K562 (cell line): ENCODE measurements at regions not wholly inside any gene's neighbourhood (a gene's known extent, or its start where the extent isn't known, plus 50 kb on each side); places are given as distances from the start of the nearest gene placed in this dataset.

Experiments
- ATAC-seq: fragments of 200-7000 bp; cut with Tn5 transposase; 3 replicates; pipeline ENCODE4 v1.9.1; 2020; ENCODE audit warnings: moderate library complexity
- BruUV-seq: library from RNA; stranded (reverse); fragments of 400-500 nt; replicated peaks from 2 replicates; lab custom pipeline; 2021; lab: Mats Ljungman, UMichigan
- CTCF ChIA-PET: fragments of 300-600 bp; formaldehyde crosslinking; extraction: SDS; loops from one replicate; lab custom pipeline; 2021; ENCODE audit warnings: low intra/inter-chr PET ratio; lab: Yijun Ruan, JAX
- POLR2A ChIA-PET: fragments of 300-600, 350-650 bp; sonication (Branson Sonifier 250); formaldehyde crosslinking; extraction: SDS; loops from one replicate; lab custom pipeline; 2021; ENCODE audit warnings: antibody characterized with exemption, inconsistent platforms; lab: Yijun Ruan, JAX
- DNase-seq, 4 experiments: peaks; one replicate each; pipeline versions ENCODE4 v3.0.0 to v3.0.0-alpha.2; 2011 to 2018; ENCODE audit warnings: low spot score in 3 of 4, mixed read lengths in 3 of 4; ENCODE audit errors: extremely low read depth in 1 of 4
- FAIRE-seq: peaks from 2 replicates; lab custom pipeline; 2011; peaks lifted over from hg19 to GRCh38; lab: Jason Lieb, UNC
- H2AFZ ChIP-seq: 2 replicates; pipeline ENCODE4 v1.6.0; 2011; ENCODE audit warnings: low read depth, low read length, control low read depth, inconsistent platforms
- H3K27ac ChIP-seq: fragments of 200-600 bp; 3 replicates; pipeline ENCODE4 v1.8.0; 2011; ENCODE audit warnings: low read depth, mild to moderate bottlenecking, control low read depth, inconsistent platforms, low read length, moderate library complexity, mixed read lengths; ENCODE audit errors: extremely low read depth
- H3K27me3 ChIP-seq, 2 experiments: fragments of 300-600 bp in 1 of 2; 2 replicates in 1 of 2; 3 replicates in 1 of 2; pipeline versions ENCODE4 v1.6.0 to v1.8.0; 2011; ENCODE audit warnings: inconsistent platforms in 2 of 2, low read length in 2 of 2, mild to moderate bottlenecking in 1 of 2, mixed read lengths in 1 of 2, moderate library complexity in 1 of 2; ENCODE audit not compliant: control insufficient read depth in 2 of 2, insufficient read depth in 2 of 2
- H3K36me3 ChIP-seq: fragments of 300-600 bp; 3 replicates; pipeline ENCODE4 v1.8.0; 2011; ENCODE audit warnings: mild to moderate bottlenecking, low read length, inconsistent platforms; ENCODE audit not compliant: control insufficient read depth, insufficient read depth
- H3K4me1 ChIP-seq, 2 experiments: fragments of 200-600 bp in 1 of 2; replicated peaks in 1 of 2; 2 replicates in 1 of 2; 3 replicates in 1 of 2; pipeline versions ENCODE4 v1.5.1 to v1.8.0; 2011; ENCODE audit warnings: inconsistent platforms in 2 of 2, low read length in 2 of 2, mild to moderate bottlenecking in 1 of 2, mixed read lengths in 1 of 2, moderate library complexity in 1 of 2; ENCODE audit not compliant: control insufficient read depth in 2 of 2, insufficient read depth in 2 of 2
- H3K4me2 ChIP-seq: 2 replicates; pipeline ENCODE4 v1.6.1; 2011; ENCODE audit warnings: low read length, control low read depth, inconsistent platforms, mixed read lengths; ENCODE audit not compliant: insufficient read depth
- H3K4me3 ChIP-seq: fragments of 200-600 bp; sonication (generic), shearing (Covaris generic); 2 replicates; pipeline ENCODE4 v1.5.1; 2016; ENCODE audit warnings: control low read depth, inconsistent platforms
- H3K79me2 ChIP-seq: fragments of 200-600 bp; 3 replicates; pipeline ENCODE4 v1.8.0; 2011; ENCODE audit warnings: low read length, inconsistent platforms; ENCODE audit not compliant: control insufficient read depth, insufficient read depth
- H3K9ac ChIP-seq, 2 experiments: 2 replicates each; pipeline versions ENCODE4 v1.6.0 to v1.6.1; 2011; ENCODE audit warnings: low read depth in 2 of 2, low read length in 2 of 2, control low read depth in 1 of 2, inconsistent platforms in 1 of 2, mild to moderate bottlenecking in 1 of 2, mixed read lengths in 1 of 2; ENCODE audit not compliant: insufficient read depth in 1 of 2
- H3K9me1 ChIP-seq: one replicate; pipeline ENCODE4 v1.6.0; 2011; ENCODE audit warnings: inconsistent platforms, mild to moderate bottlenecking, low read length, moderate library complexity; ENCODE audit not compliant: control insufficient read depth, insufficient read depth
- H3K9me3 ChIP-seq: replicated peaks from 2 replicates; pipeline ENCODE4 v1.5.1; 2011; ENCODE audit warnings: low read depth, low read length, inconsistent platforms; ENCODE audit not compliant: control insufficient read depth, insufficient read depth
- H4K20me1 ChIP-seq: replicated peaks from 2 replicates; pipeline ENCODE4 v1.6.1; 2011; ENCODE audit warnings: low read length, inconsistent platforms, mixed read lengths; ENCODE audit not compliant: control insufficient read depth, insufficient read depth
- PCBP1 ChIP-seq: fragments of 200-400 bp; formaldehyde crosslinking; IDR thresholded peaks from 2 replicates; pipeline ENCODE4 v1.6.1; 2018; ENCODE audit warnings: mild to moderate bottlenecking, low read depth, low read length; ENCODE audit not compliant: poor library complexity, severe bottlenecking
- TOE1 ChIP-seq, 2 experiments: fragments of 450-650 bp in 1 of 2; sonication (generic) in 1 of 2; formaldehyde crosslinking in 1 of 2; IDR thresholded peaks; 2 replicates each; pipeline versions ENCODE4 v1.7.1 to v1.8.0; 2016 to 2022; ENCODE audit warnings: borderline replicate concordance in 2 of 2, mild to moderate bottlenecking in 2 of 2, antibody characterized with exemption in 1 of 2, inconsistent platforms in 1 of 2, low read depth in 1 of 2, missing genetic modification reagents in 1 of 2, moderate library complexity in 1 of 2
- ZNF316 ChIP-seq: fragments of 450-650 bp; IDR thresholded peaks from 2 replicates; pipeline ENCODE4 v1.6.1; 2016
- in situ Hi-C: fragments of 300-500 bp; cut with MboI; formaldehyde crosslinking; loops from 4 replicates; pipeline ENCODE4 v1.15.0; 2018; ENCODE audit warnings: inconsistent platforms, mixed read lengths
- intact Hi-C: fragments of 100-400 bp; cut with micrococcal nuclease; formaldehyde crosslinking; loops from 2 replicates; pipeline ENCODE4 v1.14.2; 2022
- TF ChIP-seq, protein P1 (sequence below): fragments of 250-450 bp; sonication (Bioruptor Pico); IDR thresholded peaks from 2 replicates; pipeline ENCODE4 v1.5.0; 2021; ENCODE audit warnings: mild to moderate bottlenecking, borderline replicate concordance

DNA sequence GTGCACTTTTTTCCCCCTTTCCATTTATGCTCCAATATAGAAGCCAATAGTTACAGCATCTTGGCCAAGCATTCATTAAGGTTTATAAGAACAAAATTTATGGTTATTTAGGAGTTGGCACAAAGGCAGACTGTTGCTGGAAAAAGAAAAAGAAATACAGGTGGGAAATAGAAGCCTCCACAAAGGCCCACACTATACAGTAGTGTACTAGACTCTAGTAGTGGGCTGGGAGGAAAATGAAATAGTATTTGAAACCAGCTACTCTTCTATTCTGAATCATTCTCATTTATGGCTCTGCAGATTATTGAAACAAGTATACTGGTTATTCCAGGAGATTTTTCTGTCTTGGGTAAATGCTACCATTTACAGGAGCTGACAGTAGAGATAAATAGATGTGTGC is 80.9 kb upstream of the CDK6 start:
- Histone ChIP-seq H3K79me2 (no peaks in the 10 kb centered on the region), H3K4me2 (no peak overlapping the region), H3K4me1 (peaks cover 0 to 12% of the 10 kb centered on the region in 2 experiments; a peak in 2 of 5 replicates), H2AFZ (no peak overlapping the region), H4K20me1 (no peaks in the 10 kb centered on the region), H3K9me1 (no peaks in the 10 kb centered on the region), H3K9ac (no peak overlapping the region), H3K27me3 (no peaks in the 10 kb centered on the region), H3K36me3 (no peaks in the 10 kb centered on the region), H3K4me3 (no peak overlapping the region), H3K9me3 (no peaks in the 10 kb centered on the region), H3K27ac (no peak overlapping the region)
- POLR2A ChIA-PET, result no interaction called here
- in situ Hi-C loops (no loop called here), intact Hi-C loops (no loop called here)
- CTCF ChIA-PET, result no interaction called here
- TF ChIP-seq PCBP1 (no peak), ZNF316 (no peak), TOE1 (IDR thresholded peaks at IDR 0.05; ENCODE audit: borderline replicate concordance) (no peak), TOE1 (CRISPR knock-in tag; IDR thresholded peaks at IDR 0.05; ENCODE audit: borderline replicate concordance, low read depth) (no peak)
- TF ChIP-seq, protein P1, sequence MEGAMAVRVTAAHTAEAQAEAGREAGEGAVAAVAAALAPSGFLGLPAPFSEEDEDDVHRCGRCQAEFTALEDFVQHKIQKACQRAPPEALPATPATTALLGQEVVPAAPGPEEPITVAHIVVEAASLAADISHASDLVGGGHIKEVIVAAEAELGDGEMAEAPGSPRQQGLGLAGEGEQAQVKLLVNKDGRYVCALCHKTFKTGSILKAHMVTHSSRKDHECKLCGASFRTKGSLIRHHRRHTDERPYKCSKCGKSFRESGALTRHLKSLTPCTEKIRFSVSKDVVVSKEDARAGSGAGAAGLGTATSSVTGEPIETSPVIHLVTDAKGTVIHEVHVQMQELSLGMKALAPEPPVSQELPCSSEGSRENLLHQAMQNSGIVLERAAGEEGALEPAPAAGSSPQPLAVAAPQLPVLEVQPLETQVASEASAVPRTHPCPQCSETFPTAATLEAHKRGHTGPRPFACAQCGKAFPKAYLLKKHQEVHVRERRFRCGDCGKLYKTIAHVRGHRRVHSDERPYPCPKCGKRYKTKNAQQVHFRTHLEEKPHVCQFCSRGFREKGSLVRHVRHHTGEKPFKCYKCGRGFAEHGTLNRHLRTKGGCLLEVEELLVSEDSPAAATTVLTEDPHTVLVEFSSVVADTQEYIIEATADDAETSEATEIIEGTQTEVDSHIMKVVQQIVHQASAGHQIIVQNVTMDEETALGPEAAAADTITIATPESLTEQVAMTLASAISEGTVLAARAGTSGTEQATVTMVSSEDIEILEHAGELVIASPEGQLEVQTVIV (CRISPR knock-in tag), result no peak
- no TSS peak for BruUV-seq
- FAIRE-seq (no peak), DNase-seq (no peak), ATAC-seq (no peak)
